ENCODE measurements at regions not wholly inside any gene's neighbourhood (a gene's known extent, or its start where the extent isn't known, plus 50 kb on each side); places are given as distances from the start of the nearest gene placed in this dataset.
"Not testable (repeated sequence)": the region's sequence is repeated elsewhere in the genome, so short reads cannot be mapped to it uniquely, and the experiment has no call there.

DNA sequence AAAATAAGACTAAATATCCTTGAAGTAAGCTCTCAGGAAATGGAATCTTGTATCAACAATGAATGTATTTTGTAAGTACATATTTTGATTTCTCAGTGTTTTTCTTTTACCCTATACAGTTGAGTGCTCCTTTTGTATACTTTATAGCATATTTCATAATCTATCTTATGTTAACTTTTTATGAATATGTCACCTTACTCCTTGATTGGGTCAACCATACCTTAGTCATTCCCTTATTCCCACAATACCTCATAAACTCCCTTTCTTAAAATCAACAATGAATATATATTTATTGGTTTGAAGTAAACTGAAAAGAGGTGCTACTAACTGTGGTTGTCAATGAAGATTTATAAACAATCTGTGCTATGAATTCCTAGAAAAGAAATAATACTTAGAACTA lies 686.2 kb downstream of the METTL15 start:
- DNase-seq: no peak

DNA sequence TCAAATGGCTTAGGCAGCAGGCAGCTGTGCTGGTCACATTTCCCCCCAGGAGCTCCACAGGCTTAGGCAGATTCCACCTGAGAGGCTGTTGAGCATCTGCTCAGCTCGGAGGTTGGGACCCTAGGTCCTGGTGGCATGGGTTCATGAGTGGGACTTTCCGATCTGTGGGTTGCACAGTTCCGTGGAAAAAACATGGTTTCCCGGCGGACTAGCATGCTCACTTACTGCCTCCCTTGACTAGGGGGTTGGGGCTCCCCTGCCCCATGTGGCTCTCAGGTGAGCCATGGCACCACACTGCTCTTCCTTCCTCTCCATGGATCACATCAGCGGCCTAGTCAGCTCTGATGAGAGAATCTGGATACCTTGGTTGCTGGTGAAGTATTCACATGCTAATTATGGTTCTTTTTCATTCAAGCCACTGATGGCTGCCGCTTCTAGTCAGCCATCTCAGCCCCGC lies 685.1 kb downstream of the METTL15 start:
- DNase-seq: no peak

DNA sequence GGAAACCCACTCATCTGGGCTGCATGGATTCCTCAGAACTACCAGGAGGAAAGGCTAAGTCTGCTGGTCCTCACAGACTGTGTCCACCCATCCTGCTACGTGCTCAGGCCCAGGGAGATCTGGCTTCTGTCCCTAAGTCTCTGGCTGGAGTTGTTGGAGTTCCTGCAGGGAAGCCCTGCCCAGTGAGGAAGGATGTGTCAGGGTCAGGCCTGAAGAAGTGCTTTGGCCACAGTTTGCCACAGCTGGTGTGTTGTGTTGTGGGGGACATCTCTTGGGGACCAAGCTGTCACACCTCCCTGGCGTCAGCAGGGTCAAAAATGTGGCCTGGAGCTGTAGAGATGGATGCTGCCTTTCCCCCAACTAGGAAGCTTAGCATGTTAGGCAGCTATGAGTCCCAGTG lies 684.7 kb downstream of the METTL15 start:
- no peak for DNase-seq

DNA sequence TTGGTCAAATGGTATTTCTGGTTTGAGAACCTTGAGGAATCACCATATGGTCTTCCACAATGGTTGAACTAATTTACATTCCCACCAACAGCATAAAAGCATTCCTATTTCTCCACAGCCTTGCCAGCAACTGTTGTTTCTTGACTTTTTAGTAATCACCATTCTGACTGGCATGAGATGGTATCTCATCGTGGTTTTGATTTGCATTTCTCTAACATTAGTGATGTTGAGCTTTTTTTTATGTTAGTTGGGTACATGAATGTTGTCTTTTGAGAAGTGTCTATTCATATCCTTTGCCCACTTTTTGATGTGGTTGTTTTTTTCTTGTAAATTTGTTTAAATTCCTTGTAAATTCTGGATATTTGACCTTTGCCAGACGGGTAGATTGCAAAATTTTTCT lies 679.7 kb downstream of the METTL15 start:
- not testable (repeated sequence) for DNase-seq

DNA sequence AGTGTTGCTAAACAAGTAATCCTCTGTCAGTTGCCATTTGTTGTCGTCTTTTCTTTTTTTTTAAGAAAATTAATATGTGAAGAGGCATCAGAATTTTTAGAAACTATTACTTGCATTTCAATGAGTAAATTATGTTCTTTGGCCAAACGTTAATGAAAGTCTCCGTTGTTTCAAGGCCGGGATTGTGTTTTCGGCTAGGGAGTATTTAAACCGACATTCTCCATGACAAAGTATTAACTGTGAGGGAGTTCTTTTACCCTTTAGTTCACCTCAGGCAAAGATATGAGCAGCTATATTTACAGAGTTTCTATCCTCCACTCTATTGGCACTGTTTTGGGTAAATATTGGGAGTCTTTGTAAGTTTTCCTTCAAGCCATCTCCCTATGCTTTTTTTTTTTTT lies 668.9 kb downstream of the METTL15 start:
- DNase-seq: no peak

DNA sequence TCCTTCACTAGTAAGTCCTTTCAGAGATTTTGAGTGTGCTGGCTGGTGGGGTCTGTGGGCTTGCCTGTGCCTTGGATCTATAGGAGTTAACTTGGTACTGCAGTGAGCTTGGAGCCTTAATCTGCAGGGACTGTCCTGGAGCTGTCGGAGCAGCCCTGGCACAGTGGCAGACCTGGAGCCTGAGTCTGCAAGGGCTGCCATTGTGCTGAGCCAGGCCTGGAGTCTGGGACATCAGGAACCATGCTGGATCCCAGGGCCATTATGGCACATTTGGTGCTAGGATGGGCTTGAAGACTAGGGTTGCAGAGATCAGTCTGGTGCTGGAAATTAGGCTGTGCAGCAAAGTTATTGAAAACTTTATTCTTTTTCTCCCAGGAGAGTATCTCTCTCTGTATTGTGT lies 665.4 kb downstream of the METTL15 start:
- no peak for DNase-seq

DNA sequence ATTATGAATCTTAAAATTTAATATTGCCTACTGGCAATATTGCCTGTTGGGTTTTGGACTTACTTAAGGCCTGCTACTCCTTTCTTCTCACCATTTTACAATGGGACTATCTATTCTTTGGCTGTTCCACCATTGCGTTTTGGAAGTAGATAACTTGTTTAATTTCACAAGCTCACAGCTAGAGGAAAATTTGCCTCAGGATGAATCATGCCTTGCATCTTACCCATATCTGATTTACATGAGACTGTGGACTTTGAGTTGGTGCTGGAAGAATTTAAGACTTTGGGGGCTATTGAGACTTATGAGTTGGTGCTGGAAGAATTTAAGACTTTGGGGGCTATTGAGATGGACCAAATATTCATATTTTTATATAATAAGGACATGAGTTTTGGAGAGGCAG lies 662.6 kb downstream of the METTL15 start:
- no peak for DNase-seq

DNA sequence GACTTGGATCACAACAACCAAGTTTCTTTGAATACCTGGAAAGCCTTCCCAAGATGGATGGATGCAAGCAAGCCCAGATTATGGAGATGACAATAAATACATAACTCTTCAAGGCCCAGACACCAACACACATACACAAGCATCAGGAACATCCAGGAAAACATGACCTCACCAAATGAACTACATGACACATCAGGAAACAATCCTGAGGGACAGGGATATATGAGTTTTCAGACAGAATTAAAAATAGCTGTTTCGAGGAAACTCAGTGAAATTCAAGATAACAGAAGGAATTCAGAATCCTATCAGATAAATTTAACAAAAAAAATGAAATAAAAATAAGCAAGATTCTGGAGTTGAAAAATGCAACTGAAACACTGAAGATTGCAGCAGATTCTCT lies 659.4 kb downstream of the METTL15 start:
- no peak for DNase-seq

DNA sequence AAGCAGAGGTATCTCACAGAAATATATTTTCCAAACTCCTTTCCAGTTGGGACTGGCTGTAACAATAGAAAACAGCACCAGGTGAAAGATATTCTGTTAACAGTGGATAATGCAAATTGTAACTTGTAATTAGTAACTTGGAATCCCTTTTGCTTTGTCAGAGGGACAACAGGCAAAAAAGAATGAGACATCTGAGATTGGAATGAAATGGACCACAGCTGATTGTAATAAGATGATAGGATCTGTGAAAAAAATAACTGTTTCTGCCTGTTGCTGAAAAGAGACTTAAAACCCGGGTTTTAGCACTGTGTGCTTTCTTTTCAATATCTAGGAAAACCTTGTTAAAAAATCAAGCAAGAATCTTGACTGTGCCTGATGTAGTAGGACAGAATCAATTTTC lies 655.7 kb downstream of the METTL15 start:
- no peak for DNase-seq

DNA sequence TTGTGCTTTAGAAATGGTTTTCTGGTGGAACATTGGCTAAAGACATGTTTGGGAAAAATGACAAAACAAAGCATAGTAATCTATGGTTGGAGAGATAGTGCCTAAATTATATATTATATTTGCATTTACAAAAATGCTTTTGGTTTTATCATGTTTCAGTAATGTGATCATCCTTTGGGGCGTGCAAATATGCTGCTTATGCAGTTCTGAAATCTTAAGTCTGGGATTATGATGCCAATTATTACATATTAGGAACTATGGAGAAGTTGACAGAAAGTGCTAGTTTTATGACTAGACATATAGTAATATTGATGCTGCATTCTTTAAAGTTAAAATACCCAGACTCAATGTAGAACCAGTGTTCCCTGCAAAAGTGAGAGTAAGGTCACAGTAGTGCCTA lies 655.0 kb downstream of the METTL15 start:
- no peak for DNase-seq

DNA sequence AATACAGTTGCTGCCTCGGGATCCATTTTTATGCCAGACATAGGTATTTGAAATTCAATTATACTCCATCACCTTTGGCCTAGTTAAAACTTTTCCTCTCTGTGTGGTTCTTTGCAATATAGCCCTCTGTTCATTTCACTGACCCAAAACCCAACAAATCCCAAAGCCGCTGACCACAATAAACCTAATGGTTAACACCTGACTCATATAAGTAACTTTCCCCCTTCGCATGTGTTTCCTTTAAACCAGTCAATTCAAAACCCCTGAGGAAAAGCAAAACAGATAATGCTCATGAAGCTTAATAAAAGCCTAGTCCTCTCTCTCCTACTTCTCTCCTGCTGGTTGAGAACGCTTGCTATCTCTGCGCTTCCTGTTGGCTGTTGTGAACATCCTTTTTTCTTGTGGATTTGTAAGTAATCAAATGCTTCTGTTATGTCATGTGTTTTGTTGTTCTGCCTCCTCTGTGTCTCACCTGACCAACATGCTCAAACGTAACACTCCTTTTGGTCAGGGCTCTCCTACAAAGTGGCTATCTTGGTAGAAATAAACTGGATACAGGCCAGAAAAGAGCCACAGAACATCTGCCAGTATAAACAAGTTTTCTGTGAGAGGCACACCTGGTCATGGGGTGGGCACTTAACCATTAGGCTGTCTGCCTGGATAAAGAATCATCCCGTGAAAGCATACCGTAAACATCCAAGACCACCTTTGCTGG lies 652.6 kb downstream of the METTL15 start:
- no peak for DNase-seq

DNA sequence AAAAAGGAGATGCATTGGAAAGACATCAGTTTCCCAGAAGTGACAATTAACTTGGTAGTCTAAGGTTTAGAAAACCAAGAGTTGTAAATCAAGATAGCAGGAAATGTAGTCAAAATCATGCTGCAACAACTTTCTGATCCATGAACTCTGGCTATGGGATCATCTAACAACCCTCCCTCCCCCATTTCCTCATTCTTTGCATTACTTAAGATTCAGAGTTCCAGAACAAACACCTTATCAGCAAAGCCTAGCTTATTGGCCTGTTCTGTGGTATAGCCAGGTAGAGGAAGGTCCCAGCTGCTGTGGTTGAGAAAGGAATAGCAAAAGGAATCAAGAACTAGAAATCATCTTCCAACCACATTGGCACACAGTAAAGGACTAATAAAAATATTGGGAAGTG lies 651.1 kb downstream of the METTL15 start:
- DNase-seq: no peak

DNA sequence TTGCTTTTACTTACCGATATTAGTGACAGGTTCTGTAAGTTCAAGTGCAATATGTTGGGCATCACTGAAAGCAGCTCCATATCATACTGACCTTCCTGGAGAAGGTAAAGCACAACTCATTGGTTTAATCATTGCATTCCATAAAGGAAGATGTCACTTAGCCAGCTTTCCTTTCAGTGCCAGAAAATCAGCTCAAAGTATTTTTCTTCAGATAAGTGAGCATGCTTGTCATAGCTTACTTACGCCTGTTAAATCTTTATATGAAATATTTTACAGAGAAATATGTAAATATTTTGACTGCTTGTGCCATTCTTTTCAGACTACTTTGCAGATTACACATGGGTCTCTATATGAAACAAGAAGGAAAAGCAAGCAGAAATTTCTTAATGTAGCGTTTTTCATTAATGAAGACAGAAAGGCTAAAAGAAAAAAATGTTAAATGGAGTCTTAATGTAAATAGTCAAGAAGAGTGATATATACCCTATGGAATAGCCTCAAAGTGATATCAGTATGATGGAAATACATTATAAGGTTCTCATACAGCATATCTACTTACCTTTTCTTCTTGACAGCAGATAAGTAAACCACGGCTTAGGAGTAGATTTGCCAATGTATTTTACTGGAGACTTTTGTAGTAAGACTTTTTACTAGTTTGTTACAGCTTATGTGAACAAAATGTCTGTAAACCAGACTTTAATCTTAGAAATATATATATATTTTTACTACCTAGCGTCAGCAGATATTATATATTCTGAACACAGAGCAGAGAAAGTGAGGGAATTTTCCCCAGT lies 649.7 kb downstream of the METTL15 start:
- DNase-seq: no peak

DNA sequence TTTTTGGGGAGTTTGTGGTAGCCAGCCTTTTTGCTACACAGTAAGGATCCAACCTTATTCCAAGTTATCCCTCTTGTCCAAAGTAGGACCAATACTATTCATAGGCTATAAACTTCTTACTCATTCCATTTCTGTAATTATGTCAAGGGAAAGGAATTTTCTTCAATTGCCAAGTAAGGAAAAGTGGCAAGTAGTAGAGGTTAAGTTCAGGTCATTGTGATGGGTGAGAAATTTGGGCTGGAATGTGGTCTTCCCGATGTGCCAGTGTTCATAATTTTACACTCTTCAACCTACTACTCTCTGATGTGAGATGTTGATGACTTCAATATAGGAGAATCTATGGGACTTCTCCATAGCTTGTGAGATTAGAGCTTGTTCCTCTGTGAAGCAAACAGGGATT lies 648.8 kb downstream of the METTL15 start:
- DNase-seq: no peak

DNA sequence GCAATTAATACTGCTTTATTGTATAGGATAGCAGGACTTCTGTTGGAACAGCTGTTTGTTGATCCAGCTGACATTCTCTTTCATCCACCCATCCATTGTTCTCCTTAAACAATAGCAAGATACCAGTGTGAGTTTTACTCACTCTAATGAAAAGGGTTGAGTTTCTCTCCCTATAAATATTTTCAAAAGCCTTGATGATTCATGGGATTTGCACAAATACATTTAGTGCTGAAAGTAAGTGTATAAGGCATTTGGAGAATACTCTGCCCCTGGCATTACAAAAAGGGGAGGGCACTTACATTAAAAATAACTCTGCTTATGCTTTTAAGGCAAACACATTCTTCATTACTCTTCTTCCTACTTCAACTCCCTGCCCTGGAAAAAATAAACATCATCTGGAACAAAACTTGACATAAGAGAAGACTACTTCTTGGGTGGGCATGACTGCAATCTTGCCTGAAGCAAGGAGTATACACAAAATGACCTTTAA lies 634.9 kb downstream of the METTL15 start:
- DNase-seq: no peak

DNA sequence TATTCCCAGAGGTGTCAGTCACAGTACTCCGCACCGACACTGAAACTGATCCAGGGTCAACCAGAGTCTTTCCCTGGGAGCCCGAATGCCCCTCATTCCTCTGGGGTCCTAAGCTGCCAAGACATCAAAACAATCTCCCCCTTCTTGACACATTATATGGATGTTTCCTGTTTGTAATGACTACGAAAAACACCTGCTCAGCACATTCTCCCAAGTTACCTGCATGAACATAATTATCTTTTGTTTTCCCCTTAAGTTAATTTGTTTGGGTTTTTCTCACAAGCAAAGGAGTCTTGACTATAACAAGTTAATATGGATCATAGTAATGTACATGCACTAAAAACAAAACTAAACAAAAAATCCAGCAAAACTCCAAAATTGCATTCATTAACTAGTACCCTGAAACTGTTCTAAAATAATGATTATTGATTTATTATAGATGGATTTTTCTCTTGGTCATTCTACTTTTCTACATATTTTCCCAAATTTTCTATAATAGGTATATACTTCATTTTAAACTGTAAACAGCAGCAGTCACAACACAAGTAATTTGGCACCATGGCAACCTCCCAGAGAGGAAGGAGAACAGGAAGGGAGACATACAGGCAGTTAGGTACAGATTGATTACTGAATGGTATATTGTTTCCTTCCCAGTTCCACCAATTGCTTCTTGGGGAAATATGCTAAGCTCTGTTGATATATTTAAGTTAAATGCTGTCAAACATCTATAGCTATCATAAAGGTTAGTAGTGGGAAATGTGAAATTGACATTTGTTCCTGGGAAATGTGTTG lies 631.5 kb downstream of the METTL15 start:
- no peak for DNase-seq

DNA sequence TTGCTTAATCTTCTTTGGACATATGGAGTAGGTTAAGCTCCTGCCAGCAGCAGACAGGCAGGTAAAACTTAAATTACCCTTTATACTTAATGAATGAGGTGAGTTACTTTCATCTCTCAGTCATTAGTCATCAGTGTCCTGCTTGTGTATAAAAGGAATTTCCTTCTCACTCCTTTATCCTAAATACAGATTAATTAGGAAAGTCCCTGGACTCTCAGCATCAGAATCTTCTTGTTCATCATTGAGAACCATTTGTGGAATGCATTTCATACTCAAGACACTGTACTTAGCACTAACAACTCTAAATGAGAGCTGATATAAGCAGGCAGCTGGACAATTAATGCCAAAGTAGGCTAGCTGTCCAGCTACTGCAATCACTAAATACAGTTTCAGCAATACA lies 630.4 kb downstream of the METTL15 start:
- no peak for DNase-seq

DNA sequence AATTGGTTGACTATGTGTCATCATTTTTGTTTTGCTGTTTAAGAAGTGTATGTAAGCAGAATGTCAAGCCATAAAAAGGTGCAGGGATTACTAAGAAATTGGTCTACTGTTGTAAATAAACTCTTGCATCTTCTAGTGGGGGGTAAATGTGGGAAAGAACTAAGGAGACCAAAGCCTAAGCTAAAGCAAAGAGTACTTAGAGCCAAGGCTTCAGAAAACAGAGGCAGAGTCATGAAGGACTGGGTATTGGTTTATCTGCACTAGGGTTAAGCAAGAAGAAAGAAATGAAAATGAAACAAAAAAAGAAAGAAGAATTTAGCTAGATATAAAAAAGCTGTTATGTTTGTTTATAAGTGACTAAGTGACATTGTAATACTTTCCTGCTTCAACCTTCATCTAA lies 628.1 kb downstream of the METTL15 start:
- DNase-seq: no peak

DNA sequence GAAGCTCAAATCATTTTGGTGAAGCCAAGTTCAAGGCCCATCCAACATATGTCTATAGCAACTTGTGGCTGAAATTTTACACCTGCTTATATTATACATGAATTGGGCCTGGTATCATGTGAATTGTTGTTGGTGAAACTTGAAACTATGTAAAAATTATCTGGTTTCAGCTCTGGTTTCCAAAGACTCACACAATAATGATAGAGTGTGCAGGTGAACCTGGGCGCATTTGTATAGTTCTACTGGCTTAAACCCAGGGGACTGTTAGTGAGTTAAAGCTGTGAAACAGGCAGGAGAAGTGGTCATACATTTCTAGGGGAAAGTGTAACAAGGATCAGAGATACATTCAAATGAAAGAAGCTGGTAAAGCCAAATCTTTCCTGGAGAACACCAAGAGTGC lies 627.3 kb downstream of the METTL15 start:
- no peak for DNase-seq

DNA sequence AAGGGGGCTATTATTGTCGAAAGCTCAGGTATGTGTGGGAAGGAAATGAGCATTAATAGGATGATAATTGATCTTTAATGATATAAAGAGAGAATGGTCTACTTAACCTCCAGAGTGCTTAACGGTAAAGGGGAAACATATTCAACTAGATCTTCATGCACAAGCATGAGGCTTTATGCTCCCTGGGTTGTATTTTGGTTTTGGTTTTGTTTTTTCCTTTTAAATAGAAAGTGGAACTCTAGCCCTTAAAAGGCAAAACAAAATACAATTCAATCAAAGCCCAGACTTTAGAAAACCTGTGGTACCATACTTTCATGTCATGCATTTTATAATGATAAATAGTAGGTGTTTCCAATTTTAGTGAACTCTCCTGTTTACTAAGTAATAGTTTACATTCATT lies 622.7 kb downstream of the METTL15 start:
- DNase-seq: no peak

DNA sequence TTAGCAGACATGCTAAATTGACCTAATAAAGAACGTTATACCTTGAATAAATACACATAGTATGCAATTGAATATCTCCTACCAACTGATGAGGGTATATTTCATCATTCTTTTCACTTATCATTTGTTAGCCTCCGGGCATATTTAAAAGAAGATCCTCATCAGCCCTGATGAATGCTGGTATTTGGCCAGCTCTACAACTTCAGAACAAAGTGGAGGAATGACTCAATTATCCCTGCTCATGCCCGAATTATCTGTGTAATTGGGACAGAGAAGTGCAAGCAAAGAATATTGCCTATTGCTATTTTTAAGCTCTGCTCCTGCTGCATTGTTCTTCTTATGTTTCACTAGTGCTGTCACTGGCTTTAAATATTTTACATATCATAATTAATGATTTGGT lies 622.1 kb downstream of the METTL15 start:
- no peak for DNase-seq

DNA sequence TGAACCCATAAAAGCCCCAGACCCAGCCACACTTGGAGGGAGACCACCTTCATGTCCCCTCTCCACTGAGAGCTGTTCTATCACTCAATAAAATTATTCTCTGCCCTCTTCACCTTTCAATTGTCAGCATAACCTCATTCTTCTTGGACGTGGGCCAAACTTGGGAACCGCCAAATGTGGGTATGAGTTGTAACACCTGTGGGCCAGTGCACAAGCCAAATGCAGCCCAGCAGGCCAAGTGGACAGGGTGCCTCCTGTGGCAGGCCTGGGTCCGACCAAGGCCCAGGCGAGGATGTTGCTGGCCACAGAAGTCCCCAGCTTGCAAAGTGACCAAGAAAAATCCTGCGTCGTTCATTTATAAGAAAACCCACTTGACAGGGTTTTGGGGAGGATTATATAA lies 621.2 kb downstream of the METTL15 start:
- DNase-seq: no peak

DNA sequence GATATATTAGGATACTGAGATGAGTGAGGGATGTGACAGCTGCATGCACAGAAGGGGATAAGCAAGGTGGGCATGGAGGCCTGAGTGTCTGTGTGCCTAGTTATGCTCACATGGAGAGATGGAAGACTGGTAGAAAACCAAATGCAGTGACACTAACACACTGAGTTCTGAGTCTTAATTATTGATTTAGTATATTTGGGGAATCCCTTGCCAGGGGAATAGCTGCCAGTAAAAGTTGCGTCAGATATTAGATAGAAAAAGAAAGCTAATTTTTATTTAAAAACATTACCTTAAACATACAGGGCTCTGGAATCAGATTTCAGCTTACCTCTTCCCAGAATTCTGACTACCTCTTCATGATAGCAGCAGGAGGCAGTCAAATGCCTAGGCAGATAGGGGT lies 620.5 kb downstream of the METTL15 start:
- DNase-seq: no peak

Data from C1 segment of cervical spinal cord (tissue), 14 donors.